H1 (cell line): ENCODE measurements at regions not wholly inside any gene's neighbourhood (a gene's known extent, or its start where the extent isn't known, plus 50 kb on each side); places are given as distances from the start of the nearest gene placed in this dataset.

Experiments
- CTCF ChIA-PET: fragments of 300-600 bp; sonication (Branson Sonifier 250); formaldehyde crosslinking; loops from one replicate; lab custom pipeline; 2021; ENCODE audit not compliant: partially characterized antibody; lab: Charles Lee
- POLR2A ChIA-PET: fragments of 300-600 bp; sonication (Branson Sonifier 250); formaldehyde crosslinking; loops from one replicate; lab custom pipeline; 2021; ENCODE audit warnings: inconsistent platforms; ENCODE audit not compliant: partially characterized antibody; lab: Charles Lee
- DNase-seq, 2 experiments: peaks; one replicate each; pipeline versions ENCODE4 v3.0.0 to v3.0.0-alpha.2; 2010 to 2022; ENCODE audit warnings: low spot score in 2 of 2, low read depth in 1 of 2, mixed read lengths in 1 of 2
- FAIRE-seq: peaks from 2 replicates; lab custom pipeline; 2011; peaks lifted over from hg19 to GRCh38; lab: Jason Lieb, UNC
- H2AFZ ChIP-seq: 2 replicates; pipeline ENCODE4 v1.8.1; 2012; ENCODE audit warnings: low read length, inconsistent platforms
- H2AK5ac ChIP-seq: 2 replicates; pipeline ENCODE4 v1.6.1; 2013; ENCODE audit warnings: low read depth, low read length
- H2BK120ac ChIP-seq: replicated peaks from 2 replicates; pipeline ENCODE3; 2013; ENCODE audit warnings: low read depth, low read length, inconsistent platforms
- H2BK12ac ChIP-seq: 2 replicates; pipeline ENCODE4 v1.6.1; 2013; ENCODE audit warnings: low read depth, low read length
- H2BK15ac ChIP-seq: 2 replicates; pipeline ENCODE4 v1.6.1; 2013; ENCODE audit warnings: low read length
- H2BK20ac ChIP-seq: 2 replicates; pipeline ENCODE4 v1.6.1; 2013; ENCODE audit warnings: low read length
- H2BK5ac ChIP-seq: 2 replicates; pipeline ENCODE4 v1.6.1; 2013; ENCODE audit warnings: low read depth, low read length
- H3K14ac ChIP-seq: 2 replicates; pipeline ENCODE4 v1.6.1; 2013; ENCODE audit warnings: inconsistent platforms; ENCODE audit not compliant: insufficient read length
- H3K18ac ChIP-seq: 2 replicates; pipeline ENCODE4 v1.6.1; 2013; ENCODE audit warnings: low read length; ENCODE audit errors: extremely low read depth
- H3K23ac ChIP-seq: 2 replicates; pipeline ENCODE4 v1.6.1; 2013; ENCODE audit warnings: inconsistent platforms; ENCODE audit not compliant: insufficient read length
- H3K23me2 ChIP-seq: 2 replicates; pipeline ENCODE4 v1.6.1; 2013; ENCODE audit warnings: low read depth, low read length
- H3K27ac ChIP-seq: 2 replicates; pipeline ENCODE4 v1.6.1; 2011; ENCODE audit warnings: low read depth, low read length, inconsistent platforms
- H3K27me3 ChIP-seq, 4 experiments: replicated peaks in 1 of 4; 1 replicate in 1 of 4; 2 replicates in 3 of 4; pipeline versions ENCODE4 v1.6.1 to v1.8.1; 2011 to 2013; ENCODE audit warnings: low read length in 3 of 4, mild to moderate bottlenecking in 3 of 4, inconsistent platforms in 2 of 4, mixed read lengths in 2 of 4, moderate library complexity in 1 of 4; ENCODE audit not compliant: control insufficient read depth in 3 of 4, insufficient read depth in 3 of 4; ENCODE audit errors: extremely low read depth in 1 of 4
- H3K36me3 ChIP-seq, 4 experiments: 2 replicates each; pipeline versions ENCODE4 v1.6.1 to v1.8.1; 2011 to 2013; ENCODE audit warnings: mild to moderate bottlenecking in 4 of 4, low read length in 3 of 4, moderate library complexity in 2 of 4, control low read depth in 1 of 4, inconsistent platforms in 1 of 4; ENCODE audit not compliant: insufficient read depth in 4 of 4, control insufficient read depth in 2 of 4
- H3K4ac ChIP-seq: replicated peaks from 2 replicates; pipeline ENCODE3; 2013; ENCODE audit warnings: low read length, low read depth, mixed read lengths, inconsistent platforms; ENCODE audit not compliant: insufficient read length
- H3K4me1 ChIP-seq, 4 experiments: replicated peaks in 1 of 4; 1 replicate in 1 of 4; 2 replicates in 3 of 4; pipeline versions ENCODE4 v1.6.1 to v1.8.1; 2011 to 2013; ENCODE audit warnings: low read length in 3 of 4, inconsistent platforms in 2 of 4, mixed read lengths in 1 of 4; ENCODE audit not compliant: insufficient read depth in 4 of 4, control insufficient read depth in 3 of 4
- H3K4me2 ChIP-seq, 2 experiments: 2 replicates each; pipeline versions ENCODE4 v1.6.1 to v1.8.1; 2011 to 2013; ENCODE audit warnings: low read depth in 2 of 2, low read length in 2 of 2, control low read depth in 1 of 2, inconsistent platforms in 1 of 2, mild to moderate bottlenecking in 1 of 2; ENCODE audit not compliant: insufficient read depth in 1 of 2
- H3K4me3 ChIP-seq, 4 experiments: fragments of 200-600, 300-600 bp in 1 of 4; sonication (generic), shearing (Covaris generic), sonication (Bioruptor Twin) in 1 of 4; 2 replicates each; pipeline versions ENCODE4 v1.5.1 to v1.8.1; 2011 to 2016; ENCODE audit warnings: low read length in 4 of 4, low read depth in 3 of 4, control low read depth in 2 of 4, inconsistent platforms in 2 of 4, mild to moderate bottlenecking in 2 of 4, mixed read lengths in 1 of 4, moderate library complexity in 1 of 4; ENCODE audit not compliant: insufficient read depth in 2 of 4; ENCODE audit errors: extremely low read depth in 1 of 4
- H3K56ac ChIP-seq: replicated peaks from 2 replicates; pipeline ENCODE3; 2013; ENCODE audit warnings: low read depth, mild to moderate bottlenecking, mixed read lengths, low read length, inconsistent platforms; ENCODE audit not compliant: insufficient read length
- H3K79me1 ChIP-seq: 2 replicates; pipeline ENCODE4 v1.6.1; 2013; ENCODE audit warnings: low read depth, low read length, control low read depth
- H3K79me2 ChIP-seq, 2 experiments: 2 replicates each; pipeline versions ENCODE4 v1.6.1 to v1.8.1; 2012 to 2013; ENCODE audit warnings: low read length in 2 of 2, mild to moderate bottlenecking in 2 of 2, inconsistent platforms in 1 of 2; ENCODE audit not compliant: insufficient read depth in 2 of 2, control insufficient read depth in 1 of 2
- H3K9ac ChIP-seq, 4 experiments: replicated peaks in 1 of 4; 1 replicate in 1 of 4; 2 replicates in 3 of 4; pipeline versions ENCODE4 v1.6.1 to v1.8.1; 2011 to 2013; ENCODE audit warnings: low read depth in 3 of 4, low read length in 3 of 4, control low read depth in 2 of 4, mild to moderate bottlenecking in 2 of 4, moderate library complexity in 2 of 4, inconsistent platforms in 1 of 4; ENCODE audit errors: extremely low read depth in 1 of 4
- H3K9me3 ChIP-seq, 2 experiments: 2 replicates each; pipeline versions ENCODE4 v1.6.1 to v1.8.1; 2012 to 2013; ENCODE audit warnings: mild to moderate bottlenecking in 2 of 2, moderate library complexity in 2 of 2, control low read depth in 1 of 2, inconsistent platforms in 1 of 2, low read depth in 1 of 2, low read length in 1 of 2, mixed read lengths in 1 of 2; ENCODE audit not compliant: insufficient read depth in 2 of 2
- H4K20me1 ChIP-seq, 2 experiments: replicated peaks in 1 of 2; 2 replicates each; pipeline versions ENCODE3 to v1.8.1; 2011 to 2013; ENCODE audit warnings: inconsistent platforms in 2 of 2, low read length in 2 of 2, mild to moderate bottlenecking in 1 of 2; ENCODE audit not compliant: insufficient read depth in 2 of 2, control insufficient read depth in 1 of 2
- H4K5ac ChIP-seq: 2 replicates; pipeline ENCODE4 v1.6.1; 2013; ENCODE audit warnings: low read length, low read depth, mixed read lengths, inconsistent platforms; ENCODE audit not compliant: insufficient read length
- H4K8ac ChIP-seq: 2 replicates; pipeline ENCODE4 v1.8.0; 2013; ENCODE audit warnings: mild to moderate bottlenecking, moderate library complexity, low read length, inconsistent platforms; ENCODE audit not compliant: insufficient read depth; ENCODE audit errors: extremely low read depth
- H4K91ac ChIP-seq: replicated peaks from 2 replicates; pipeline ENCODE3; 2013; ENCODE audit warnings: low read length, mixed read lengths, inconsistent platforms; ENCODE audit not compliant: insufficient read length
- CEBPB ChIP-seq: IDR thresholded peaks from 2 replicates; pipeline ENCODE4 v1.6.1; 2012; ENCODE audit warnings: low read depth, low read length
- CHD2 ChIP-seq: IDR thresholded peaks from 2 replicates; pipeline ENCODE4 v1.6.1; 2012; ENCODE audit warnings: low read length, improper control_type of control experiment
- CTBP2 ChIP-seq: IDR thresholded peaks from 2 replicates; pipeline ENCODE4 v1.7.0; 2011; ENCODE audit warnings: borderline replicate concordance, mild to moderate bottlenecking, moderate library complexity, mixed read lengths, low read length; ENCODE audit not compliant: insufficient read depth, insufficient read length
- GABPA ChIP-seq: IDR thresholded peaks from 2 replicates; pipeline ENCODE4 v1.6.1; 2011; ENCODE audit warnings: mild to moderate bottlenecking, low read length, moderate library complexity, borderline replicate concordance; ENCODE audit not compliant: insufficient read depth
- HDAC6 ChIP-seq: IDR thresholded peaks from one replicate; pipeline ENCODE4 v1.7.1; 2012; ENCODE audit warnings: low read depth, mild to moderate bottlenecking, inconsistent platforms, low read length, moderate library complexity
- JUND ChIP-seq: IDR thresholded peaks from 2 replicates; pipeline ENCODE4 v1.6.1; 2011; ENCODE audit warnings: mild to moderate bottlenecking, improper control_type of control experiment, low read length
- KDM5A ChIP-seq: fragments of 200-600 bp; IDR thresholded peaks from 2 replicates; pipeline ENCODE4 v1.7.1; 2012; ENCODE audit warnings: mild to moderate bottlenecking, low read length, inconsistent platforms, mixed read lengths
- RNF2 ChIP-seq: fragments of 200-900, 300-1000 bp; sonication (generic); IDR thresholded peaks from 2 replicates; pipeline ENCODE4 v1.7.1; 2016; ENCODE audit warnings: borderline replicate concordance, low read depth, mild to moderate bottlenecking, antibody characterized with exemption, low read length; ENCODE audit not compliant: poor library complexity, severe bottlenecking; ENCODE audit errors: missing control alignments
- SAP30 ChIP-seq: fragments of 300-600 bp; sonication (generic); IDR thresholded peaks from 2 replicates; pipeline ENCODE4 v1.7.1; 2012; ENCODE audit warnings: low read length, moderate library complexity, mild to moderate bottlenecking, inconsistent platforms; ENCODE audit not compliant: insufficient read depth, insufficient replicate concordance
- TAF1 ChIP-seq: IDR thresholded peaks from 2 replicates; pipeline ENCODE4 v1.6.1; 2011; ENCODE audit warnings: mild to moderate bottlenecking, low read depth, low read length
- TBP ChIP-seq: IDR thresholded peaks from 2 replicates; pipeline ENCODE4 v1.6.1; 2011; ENCODE audit warnings: low read depth, low read length, improper control_type of control experiment
- YY1 ChIP-seq: IDR thresholded peaks from 2 replicates; pipeline ENCODE4 v1.6.1; 2011; ENCODE audit warnings: low read depth, mild to moderate bottlenecking, low read length
- WGBS, 2 experiments: shearing (Covaris generic) in 1 of 2; methylation state at CpG; one replicate each; pipeline versions ENCODE4 v1.1.6 to v1.1.7; 2013 to 2015; ENCODE audit warnings: low lambda C conversion rate in 2 of 2, mixed read lengths in 2 of 2, inconsistent platforms in 1 of 2, low coverage in 1 of 2, missing lambda C conversion rate in 1 of 2; ENCODE audit not compliant: insufficient replicate concordance in 2 of 2, insufficient coverage in 1 of 2, insufficient read length in 1 of 2; ENCODE audit errors: extremely low coverage in 1 of 2, missing lambda C conversion rate in 1 of 2; 5-methylcytosine and 5-hydroxymethylcytosine counted together

GRCh38 chr1:221246067-221246466 is 366.8 kb downstream of the HLX start:
- H3K18ac ChIP-seq, result no peak overlapping the region
- no peaks in the 10 kb centered on the region for H3K36me3 ChIP-seq
- no peak overlapping the region for H4K91ac ChIP-seq
- no peak overlapping the region for H4K5ac ChIP-seq
- no peak overlapping the region for H3K4ac ChIP-seq
- no peak overlapping the region for H3K4me3 ChIP-seq
- H2BK15ac ChIP-seq, result no peak overlapping the region
- no peak overlapping the region for H2AFZ ChIP-seq
- no peak overlapping the region for H3K4me2 ChIP-seq
- H2BK120ac ChIP-seq, result no peak overlapping the region
- H3K4me1 ChIP-seq, result no peaks in the 10 kb centered on the region; a peak in 1 of 7 replicates
- no peaks in the 10 kb centered on the region for H3K23me2 ChIP-seq
- FAIRE-seq, result no peak
- no peaks in the 10 kb centered on the region for H3K79me1 ChIP-seq
- H3K9ac ChIP-seq, result no peak overlapping the region
- H2BK20ac ChIP-seq, result no peak overlapping the region
- H3K9me3 ChIP-seq, result no peaks in the 10 kb centered on the region
- H3K14ac ChIP-seq, result no peak overlapping the region
- H2BK5ac ChIP-seq, result no peak overlapping the region
- no peak overlapping the region for H3K56ac ChIP-seq
- no peak for TF ChIP-seq TBP
- no peak for TF ChIP-seq CEBPB
- no peak for TF ChIP-seq KDM5A
- TF ChIP-seq RNF2, result no peak
- no peak for TF ChIP-seq GABPA
- TF ChIP-seq CTBP2, result no peak
- TF ChIP-seq TAF1, result no peak
- no peak for TF ChIP-seq HDAC6
- TF ChIP-seq YY1, result no peak
- no peak for TF ChIP-seq CHD2
- TF ChIP-seq JUND, result no peak
- TF ChIP-seq SAP30, result no peak
- H4K8ac ChIP-seq, result no peak overlapping the region
- CTCF ChIA-PET, result interaction anchor here (1.5 kb wide), 1 partner anchor 18 kb away, joined by 3 read pairs; no protein-coding TSS in a partner anchor
- H3K27ac ChIP-seq, result no peak overlapping the region
- H3K79me2 ChIP-seq, result no peaks in the 10 kb centered on the region
- POLR2A ChIA-PET, result no interaction called here
- no peak overlapping the region for H2BK12ac ChIP-seq
- no peaks in the 10 kb centered on the region for H3K27me3 ChIP-seq
- no peak for DNase-seq
- no peaks in the 10 kb centered on the region for H4K20me1 ChIP-seq
- no peak overlapping the region for H2AK5ac ChIP-seq
- WGBS, 2 experiments, result 73% methylated on average over 2 of the region's 2 CpGs; no CpG with 5 or more reads in 1 of the 2 experiments
- no peak overlapping the region for H3K23ac ChIP-seq
